ENCODE measurements at regions not wholly inside any gene's neighbourhood (a gene's known extent, or its start where the extent isn't known, plus 50 kb on each side); places are given as distances from the start of the nearest gene placed in this dataset.

- Histone ChIP-seq H4K20me1 (ENCODE audit: insufficient read depth) (no peaks in the 10 kb centered on the region), H3K36me3 (ENCODE audit: control insufficient read depth in 1 of 2, insufficient read depth in 2 of 2, low read length in 2 of 2) (no peaks in the 10 kb centered on the region), H3K9me2 (ENCODE audit: insufficient read depth) (no peaks in the 10 kb centered on the region), H3K4me2 (ENCODE audit: low read length) (no peak overlapping the region), H2AFZ (ENCODE audit: low read depth, low read length, poor library complexity, severe bottlenecking) (no peak overlapping the region), H3K4me1 (ENCODE audit: control insufficient read depth in 1 of 2, insufficient read depth in 2 of 2, low read length in 2 of 2) (no peaks in the 10 kb centered on the region), H3K79me2 (ENCODE audit: insufficient read depth, low read length) (no peaks in the 10 kb centered on the region), H3K4me3 (replicated peaks in 1 of 2; ENCODE audit: low read depth in 1 of 2, low read length in 2 of 2) (no peak overlapping the region), H3K27me3 (ENCODE audit: insufficient read depth, low read length) (no peaks in the 10 kb centered on the region), H3K27ac (ENCODE audit: low read depth, low read length) (no peak overlapping the region), H3K9ac (ENCODE audit: low read length) (no peak overlapping the region), H3K9me3 (ENCODE audit: control insufficient read depth in 1 of 2, insufficient read depth in 1 of 2, low read depth in 1 of 2, low read length in 2 of 2) (no peaks in the 10 kb centered on the region)
- ATAC-seq (no peak), DNase-seq (ENCODE audit: low read depth, low spot score) (no peak)
- ChIA-PET CTCF (no interaction called here), RAD21 (ENCODE audit: low non-redundant PET in 1 of 2, low total read pairs in 2 of 2, uncharacterized antibody in 2 of 2, unreplicated experiment in 2 of 2) (no interaction called here), POLR2A (no interaction called here)
- TF ChIP-seq EZH2 (IDR thresholded peaks at IDR 0.05) (no peak), ZFX (IDR thresholded peaks at IDR 0.05) (no peak), ATF3 (IDR thresholded peaks at IDR 0.05) (no peak), TCF7L2 (IDR thresholded peaks at IDR 0.05; ENCODE audit: borderline replicate concordance, extremely low read depth, insufficient read depth, insufficient read length) (no peak), EGR1 (IDR thresholded peaks at IDR 0.05; ENCODE audit: low read depth) (no peak), YY1 (IDR thresholded peaks at IDR 0.05; ENCODE audit: extremely low read depth, insufficient replicate concordance, low read depth, low read length) (no peak), SIN3A (IDR thresholded peaks at IDR 0.05; ENCODE audit: low read depth) (no peak), FOSL1 (IDR thresholded peaks at IDR 0.05; ENCODE audit: low read depth) (no peak), RAD21 (IDR thresholded peaks at IDR 0.05; ENCODE audit: low read depth) (no peak)
- no TSS peak for BruUV-seq (replicated peaks)
- intact Hi-C loops (cut with micrococcal nuclease) = no loop called here
Observed at GRCh38 chrX:39648548-39649254, 449.1 kb downstream of the BCOR start.

GRCh38 chrX:39650768-39651347 is 446.9 kb downstream of the BCOR start:
- CTCF ChIA-PET = no interaction called here

More at GRCh38 chrX:39650768-39651347, 446.9 kb downstream of the BCOR start:
- Histone ChIP-seq H3K27ac (ENCODE audit: low read depth, low read length) (no peak overlapping the region), H3K9ac (ENCODE audit: low read length) (no peak overlapping the region), H3K4me3 (replicated peaks in 1 of 2; ENCODE audit: low read depth in 1 of 2, low read length in 2 of 2) (no peak overlapping the region), H3K36me3 (ENCODE audit: control insufficient read depth in 1 of 2, insufficient read depth in 2 of 2, low read length in 2 of 2) (no peaks in the 10 kb centered on the region), H3K4me1 (ENCODE audit: control insufficient read depth in 1 of 2, insufficient read depth in 2 of 2, low read length in 2 of 2) (no peaks in the 10 kb centered on the region), H2AFZ (ENCODE audit: low read depth, low read length, poor library complexity, severe bottlenecking) (no peak overlapping the region), H3K27me3 (ENCODE audit: insufficient read depth, low read length) (no peaks in the 10 kb centered on the region), H3K4me2 (ENCODE audit: low read length) (no peak overlapping the region), H3K79me2 (ENCODE audit: insufficient read depth, low read length) (no peaks in the 10 kb centered on the region), H3K9me3 (ENCODE audit: control insufficient read depth in 1 of 2, insufficient read depth in 1 of 2, low read depth in 1 of 2, low read length in 2 of 2) (no peaks in the 10 kb centered on the region), H4K20me1 (ENCODE audit: insufficient read depth) (no peaks in the 10 kb centered on the region), H3K9me2 (ENCODE audit: insufficient read depth) (no peaks in the 10 kb centered on the region)
- no peak for DNase-seq (ENCODE audit: low read depth, low spot score)
- intact Hi-C loops (cut with micrococcal nuclease) = loop anchor here (10.0 kb wide), 1 partner anchor 614 kb away; no protein-coding TSS in a partner anchor
- TF ChIP-seq SRF (IDR thresholded peaks at IDR 0.05; ENCODE audit: low read depth) (no peak), CBX3 (IDR thresholded peaks at IDR 0.05; ENCODE audit: low read depth) (no peak), YY1 (IDR thresholded peaks at IDR 0.05; ENCODE audit: extremely low read depth, insufficient replicate concordance, low read depth, low read length) (no peak), JUND (IDR thresholded peaks at IDR 0.05) (no peak), POLR2A (IDR thresholded peaks at IDR 0.05; ENCODE audit: borderline replicate concordance, extremely low read depth, insufficient read depth, insufficient read length) (no peak), MAX (IDR thresholded peaks at IDR 0.05) (no peak), ELF1 (IDR thresholded peaks at IDR 0.05; ENCODE audit: borderline replicate concordance, low read depth) (no peak), EZH2 (IDR thresholded peaks at IDR 0.05) (no peak), SIN3A (IDR thresholded peaks at IDR 0.05; ENCODE audit: low read depth) (no peak), EGR1 (IDR thresholded peaks at IDR 0.05; ENCODE audit: low read depth) (no peak)
- no TSS peak for BruUV-seq (replicated peaks)
- ATAC-seq = no peak
- ChIA-PET POLR2A (no interaction called here), RAD21 (ENCODE audit: low non-redundant PET in 1 of 2, low total read pairs in 2 of 2, uncharacterized antibody in 2 of 2, unreplicated experiment in 2 of 2) (no interaction called here)

All from HCT116 (cell line).